Suppressor macrophage treated with lipopolysaccharide for 1 hour (primary cell): ENCODE measurements at regions not wholly inside any gene's neighbourhood (a gene's known extent, or its start where the extent isn't known, plus 50 kb on each side); places are given as distances from the start of the nearest gene placed in this dataset.

Experiments used
- DNase-seq, 3 donors: peaks; one replicate each; pipeline ENCODE4 v3.0.0-alpha.2; 2020 to 2022

DNA sequence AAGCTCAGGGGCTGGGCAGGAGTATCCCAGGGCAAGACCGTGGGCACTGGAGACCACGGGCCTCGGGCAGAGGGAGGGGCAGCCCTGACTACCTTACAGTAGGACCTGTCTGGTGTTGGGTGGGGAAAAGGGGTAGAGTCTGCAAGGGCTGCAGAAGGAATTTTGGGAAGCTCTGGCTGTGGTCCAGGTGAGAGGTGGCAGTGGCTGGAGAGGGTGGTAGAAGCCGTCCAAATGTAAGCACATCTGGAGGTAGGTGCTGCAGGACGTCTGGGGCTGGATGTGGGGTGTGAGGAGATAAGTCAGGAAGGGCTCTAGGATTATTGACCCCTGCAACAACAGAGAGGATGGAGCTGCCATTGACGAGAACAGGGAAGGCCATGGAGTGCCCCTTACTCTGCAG lies 486.7 kb downstream of the EIPR1 start:
- no peak for DNase-seq

DNA sequence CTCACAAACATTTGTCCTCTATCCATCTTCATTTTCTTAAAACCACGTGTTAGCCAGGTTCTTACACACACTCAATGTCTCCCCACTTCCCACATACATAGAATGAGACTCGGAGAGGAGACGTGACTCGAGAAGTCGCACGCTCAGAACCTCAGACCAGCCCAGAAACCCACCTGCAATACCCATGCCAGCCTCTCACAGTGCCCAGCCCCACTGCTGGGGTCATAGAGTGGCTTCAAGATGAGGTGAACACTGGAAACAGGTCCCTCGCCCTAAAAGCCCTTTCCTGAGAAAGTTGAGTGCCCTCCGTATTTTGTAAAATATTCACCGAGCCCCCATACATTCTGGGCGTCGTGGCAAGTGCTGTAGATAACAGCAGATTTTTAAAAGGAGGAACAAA lies 487.4 kb downstream of the EIPR1 start:
- no peak for DNase-seq

DNA sequence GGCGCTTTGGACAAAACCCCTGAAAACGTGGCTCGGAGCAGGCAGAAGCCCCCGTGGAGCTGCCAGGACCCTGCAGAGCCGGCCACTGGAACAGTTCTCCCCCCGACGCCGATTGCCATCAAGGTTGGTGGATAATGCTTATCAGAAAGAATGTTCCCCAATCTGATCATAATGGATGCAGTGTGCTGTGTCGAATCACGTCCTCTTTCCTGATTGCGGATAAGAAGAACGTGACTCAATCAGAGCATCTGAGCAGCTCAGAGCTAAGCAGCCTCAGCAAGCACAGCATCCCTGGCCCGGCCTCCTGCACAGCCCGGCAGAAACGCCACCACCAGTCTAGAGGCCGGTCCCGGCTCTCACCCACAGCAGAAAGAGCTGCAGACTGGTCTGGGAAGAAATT lies 488.0 kb downstream of the EIPR1 start:
- DNase-seq = no peak

DNA sequence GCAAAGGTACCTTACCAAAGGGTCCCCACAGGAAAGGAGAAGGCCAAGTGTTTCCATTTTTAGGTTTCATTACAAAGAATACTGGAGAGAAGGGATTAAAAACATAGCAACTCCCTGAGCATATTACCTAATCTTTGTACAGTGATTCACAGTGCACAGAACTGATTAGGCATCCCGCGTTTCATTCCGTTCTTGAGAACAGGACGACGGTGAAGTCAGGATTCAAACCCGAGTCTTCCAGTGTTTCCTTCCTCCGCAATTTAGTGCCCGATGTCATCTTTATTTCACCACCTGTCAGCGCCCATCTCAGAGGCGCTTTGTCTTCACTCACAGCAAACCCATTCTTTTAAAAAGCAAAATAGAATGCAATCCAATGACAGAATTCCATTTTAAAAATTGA lies 488.5 kb downstream of the EIPR1 start:
- no peak for DNase-seq

DNA sequence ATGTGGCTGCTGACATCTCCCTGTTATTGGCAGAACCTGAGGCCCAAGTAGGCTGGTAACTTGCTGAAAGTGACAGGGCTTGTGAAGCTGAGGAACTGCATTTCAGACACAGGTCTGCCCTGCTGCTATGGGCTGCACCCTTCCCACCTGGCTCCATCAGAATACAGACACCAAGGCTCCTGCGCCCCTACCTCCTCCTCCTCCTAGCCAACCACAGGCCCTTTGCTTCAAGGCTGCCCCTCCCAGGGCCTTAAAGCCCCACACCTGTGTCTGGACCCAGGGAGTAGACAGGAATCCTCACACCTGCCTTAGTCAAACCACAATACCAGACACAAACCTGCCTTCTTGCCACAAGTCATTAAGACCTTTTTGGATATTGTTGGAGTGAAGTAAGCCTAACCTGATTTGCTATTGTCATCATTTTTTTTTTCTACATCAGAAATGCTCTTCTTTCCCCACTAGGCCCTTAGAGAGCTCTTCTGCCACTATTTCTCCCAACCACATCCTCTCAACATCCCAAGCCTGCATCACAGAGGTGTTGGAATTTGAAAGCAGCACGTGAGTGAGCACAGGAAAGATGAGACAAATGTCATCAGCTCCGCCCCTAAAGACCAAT lies 489.7 kb downstream of the EIPR1 start:
- no peak for DNase-seq

DNA sequence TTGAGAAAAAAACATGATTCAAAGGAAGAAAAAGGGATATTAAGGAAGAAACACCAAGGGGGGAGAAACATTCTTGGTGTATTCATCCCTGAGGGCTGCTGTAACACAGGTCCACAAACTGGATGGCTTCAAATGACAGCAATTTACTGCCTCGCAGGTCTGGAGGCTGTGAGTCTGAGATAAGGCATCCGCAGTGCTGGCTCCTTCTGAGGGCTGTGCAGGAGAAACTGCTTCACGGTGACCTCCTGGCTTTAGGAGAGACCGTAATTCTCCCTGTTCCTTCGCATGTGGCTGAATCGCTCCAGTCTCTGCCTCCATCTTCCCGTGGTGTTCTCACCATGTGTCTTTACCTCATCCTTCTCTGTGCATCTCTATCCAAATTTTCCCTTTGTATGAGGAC lies 490.7 kb downstream of the EIPR1 start:
- no peak for DNase-seq

DNA sequence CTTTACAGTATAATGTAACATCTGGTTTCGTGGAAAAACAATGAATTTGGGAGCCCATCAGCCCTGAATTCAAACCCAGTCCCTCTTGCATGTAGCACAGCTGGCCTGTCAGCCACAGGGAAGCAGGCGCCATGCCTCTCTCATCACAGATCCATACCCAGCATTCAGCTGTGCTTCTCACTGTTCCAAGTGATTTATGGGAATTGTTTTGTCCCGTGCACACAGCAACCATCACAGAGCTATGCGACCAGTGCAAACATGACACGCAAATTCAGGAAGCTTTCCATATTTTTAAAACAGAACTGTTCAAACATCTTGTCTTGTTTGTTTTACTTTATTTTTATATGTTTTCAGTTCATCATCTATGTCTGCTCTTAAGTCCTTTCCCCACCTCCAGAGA lies 496.1 kb downstream of the EIPR1 start:
- DNase-seq = no peak

DNA sequence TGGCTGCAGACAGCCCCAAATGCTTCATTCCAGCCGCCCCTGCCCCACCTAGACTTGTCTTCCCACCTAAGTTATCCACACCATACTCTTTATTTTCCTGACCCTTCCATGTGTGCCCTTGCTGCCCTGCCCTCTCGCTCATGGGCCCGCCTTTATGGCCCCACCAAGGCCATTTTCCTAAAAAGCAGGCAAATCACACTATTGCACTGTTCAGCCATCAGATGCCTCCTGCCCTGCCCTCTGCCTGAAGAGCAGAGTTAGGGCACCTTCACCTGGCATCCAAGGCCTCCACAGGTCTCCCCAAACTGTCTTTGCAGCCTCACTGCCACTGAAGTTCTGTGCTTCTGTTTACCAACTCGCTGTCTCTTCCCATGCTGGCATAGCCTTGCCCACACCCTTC lies 496.7 kb downstream of the EIPR1 start:
- DNase-seq = no peak

DNA sequence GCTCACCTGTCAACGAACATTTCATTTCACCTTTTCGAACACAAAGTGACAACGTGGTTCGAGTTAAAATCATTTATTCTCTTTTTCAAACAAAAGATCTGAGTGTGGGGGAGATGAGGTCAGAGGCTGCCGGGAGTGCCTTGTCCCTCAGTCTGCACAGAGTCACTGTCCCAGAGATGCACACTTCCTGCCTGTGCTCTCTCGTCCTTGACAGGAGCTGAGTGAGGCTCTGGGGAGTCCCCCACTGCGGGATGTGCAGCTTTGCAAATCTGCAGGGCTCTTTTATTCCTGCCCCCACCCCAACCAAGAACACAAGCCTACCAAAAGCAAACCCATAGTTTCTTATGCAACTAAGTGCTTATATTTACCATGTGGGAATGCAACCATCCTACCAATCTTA lies 497.8 kb downstream of the EIPR1 start:
- DNase-seq = no peak

DNA sequence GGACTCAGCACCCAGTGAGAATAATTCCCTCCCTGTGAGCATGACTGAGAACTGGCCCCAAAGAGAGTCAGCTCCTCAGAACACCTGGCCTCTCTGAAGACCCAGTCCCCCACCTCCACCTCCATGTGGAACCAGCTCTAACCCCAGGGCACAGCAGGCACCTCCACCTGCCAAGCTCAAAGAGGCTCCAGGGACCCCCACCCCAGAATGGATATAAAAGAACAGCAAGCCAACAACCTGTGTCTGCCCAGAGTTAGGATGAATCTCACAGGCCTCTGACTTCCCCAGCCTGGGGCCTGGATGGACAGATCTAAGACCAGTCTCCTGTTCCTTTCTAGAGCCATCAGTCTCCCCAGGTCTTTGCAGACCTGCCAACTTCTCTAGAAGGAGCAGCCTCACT lies 498.5 kb downstream of the EIPR1 start:
- DNase-seq = no peak

DNA sequence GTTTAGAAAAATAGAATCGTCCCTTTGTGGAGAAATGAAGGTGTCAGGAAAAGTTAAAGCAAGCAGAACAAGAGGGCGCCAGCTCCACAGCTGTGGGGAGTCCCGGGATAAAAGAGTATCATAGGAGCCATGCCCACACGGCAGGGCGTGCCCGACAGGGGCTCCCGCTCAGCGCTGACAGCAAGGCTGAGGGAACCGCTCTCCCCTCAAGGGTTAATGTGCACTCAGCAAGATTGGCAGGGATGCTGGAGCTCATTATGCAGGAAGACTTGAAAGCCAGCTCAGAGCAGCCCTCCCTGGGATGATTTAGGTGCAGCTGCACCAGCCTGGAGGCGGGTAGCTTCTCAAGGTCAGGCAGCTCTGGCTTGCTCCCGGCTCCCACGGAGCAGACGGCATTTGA lies 500.2 kb downstream of the EIPR1 start:
- no peak for DNase-seq

DNA sequence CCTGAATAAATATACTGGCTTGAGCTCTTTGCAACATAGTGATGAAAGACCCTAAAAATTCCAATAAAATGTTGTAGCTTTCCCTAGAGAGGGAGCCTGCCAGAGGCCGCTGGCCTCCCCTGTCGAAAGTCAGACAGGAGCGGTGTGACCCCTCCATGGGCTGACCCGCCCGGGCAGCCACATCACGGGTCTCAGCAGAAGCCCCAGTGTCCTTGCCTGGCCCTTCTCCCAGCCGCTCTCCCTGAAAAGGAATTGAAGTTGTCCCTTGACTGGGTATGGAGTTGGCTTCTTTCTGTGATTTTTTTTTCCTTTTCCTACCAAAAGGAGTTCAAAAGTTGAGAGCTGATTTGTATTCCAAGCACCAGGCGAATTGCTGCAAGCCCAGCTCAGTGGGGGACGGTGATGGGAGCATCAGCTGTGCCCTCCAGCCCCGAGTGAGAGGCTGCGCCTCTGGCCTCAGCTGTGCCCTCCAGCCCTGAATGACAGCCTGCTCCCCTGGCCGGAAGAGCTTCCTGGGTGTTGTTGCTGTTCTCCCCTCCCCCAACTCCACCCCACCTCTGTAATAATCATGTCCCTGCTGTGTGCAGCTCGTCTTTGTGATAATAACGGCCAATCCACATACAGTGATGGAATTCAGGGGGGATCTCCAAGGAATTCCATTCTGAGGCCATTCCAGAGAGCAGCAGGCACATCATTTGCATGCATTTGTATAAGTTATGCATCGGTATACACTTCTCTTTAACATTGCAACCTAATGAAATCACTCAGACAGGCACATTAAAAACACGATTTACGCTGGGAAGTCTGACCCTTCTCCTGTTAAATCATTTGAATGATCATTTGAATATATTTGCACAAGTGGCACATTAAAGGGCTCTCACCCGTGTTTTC lies 501.0 kb downstream of the EIPR1 start:
- DNase-seq = no peak

DNA sequence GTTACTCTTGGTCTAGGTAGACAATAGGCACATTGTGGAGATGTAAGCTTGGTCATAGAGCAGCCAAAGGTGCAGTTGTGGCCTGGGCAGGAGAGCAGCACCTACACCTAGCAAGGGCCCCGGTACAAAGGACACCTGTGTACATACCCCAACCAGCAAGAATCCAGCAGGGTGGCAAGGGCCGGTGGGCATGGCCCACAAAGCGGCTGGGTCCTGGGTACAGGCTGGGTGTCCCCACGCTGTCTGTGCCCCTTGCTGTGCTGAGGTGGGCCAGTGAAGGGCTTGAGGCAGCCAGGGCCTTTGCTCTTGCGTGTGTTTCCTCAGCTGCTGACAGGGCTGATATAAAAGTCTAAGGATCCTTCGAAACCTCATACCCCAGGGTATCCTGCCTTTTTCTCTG lies 501.8 kb downstream of the EIPR1 start:
- DNase-seq = no peak

DNA sequence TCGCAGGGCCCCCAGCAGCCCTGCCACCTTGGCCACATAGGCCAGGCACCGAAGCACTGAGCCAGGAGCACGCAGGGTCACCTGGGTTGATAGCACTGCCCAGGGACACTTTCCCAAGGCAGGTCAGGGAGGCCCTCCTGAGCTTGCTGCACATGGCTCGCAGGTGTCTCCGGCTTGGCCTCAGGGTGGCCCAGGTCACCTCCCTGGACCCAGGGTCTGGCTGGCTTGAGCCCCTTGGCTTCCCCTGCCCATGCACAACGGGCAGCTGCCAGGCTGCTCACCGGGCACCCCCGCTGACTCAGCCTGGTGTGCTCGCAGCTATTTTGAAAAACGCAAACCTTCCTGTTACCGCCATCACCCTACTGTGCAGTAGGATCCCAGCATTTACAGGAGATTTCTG lies 502.3 kb downstream of the EIPR1 start:
- DNase-seq = no peak

DNA sequence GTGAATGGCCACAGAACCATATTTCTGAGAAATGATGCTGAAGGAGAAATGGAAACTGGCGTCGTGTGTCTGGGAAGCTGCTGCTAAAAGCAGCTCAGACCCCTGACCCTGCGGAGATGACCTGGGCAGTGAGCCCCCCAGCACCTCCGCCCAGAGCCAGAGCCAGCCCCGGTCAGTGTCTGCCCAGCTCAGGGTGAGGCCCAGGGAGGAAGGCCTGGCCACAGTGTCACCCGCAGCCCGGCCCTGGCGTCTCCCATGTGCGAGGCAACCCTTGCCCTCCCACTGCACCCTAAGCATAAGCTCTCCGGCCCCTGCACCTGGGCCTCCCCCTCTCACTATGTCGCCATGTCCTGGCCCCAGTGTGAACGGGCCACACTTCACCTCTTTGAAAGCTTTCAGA lies 502.8 kb downstream of the EIPR1 start:
- DNase-seq = no peak

DNA sequence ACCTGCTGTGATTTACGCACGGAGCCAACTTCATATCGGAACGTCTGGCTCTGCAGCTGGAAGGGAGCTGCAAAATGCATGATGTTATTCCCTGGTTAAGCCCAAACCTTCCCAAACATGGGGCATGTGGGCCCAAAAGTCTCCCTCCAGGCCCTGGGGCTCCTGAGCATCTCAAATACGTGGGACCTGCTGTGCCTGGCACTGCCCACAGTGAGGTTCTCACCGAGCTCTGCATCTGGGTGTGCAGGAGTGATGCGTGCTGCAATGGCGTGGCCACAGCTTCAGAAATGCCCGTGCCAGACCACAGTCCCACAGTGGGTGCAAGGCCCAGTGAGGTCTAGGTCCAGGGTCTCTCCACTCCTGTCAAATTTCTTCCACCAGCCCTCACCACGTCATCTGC lies 503.3 kb downstream of the EIPR1 start:
- DNase-seq = no peak

DNA sequence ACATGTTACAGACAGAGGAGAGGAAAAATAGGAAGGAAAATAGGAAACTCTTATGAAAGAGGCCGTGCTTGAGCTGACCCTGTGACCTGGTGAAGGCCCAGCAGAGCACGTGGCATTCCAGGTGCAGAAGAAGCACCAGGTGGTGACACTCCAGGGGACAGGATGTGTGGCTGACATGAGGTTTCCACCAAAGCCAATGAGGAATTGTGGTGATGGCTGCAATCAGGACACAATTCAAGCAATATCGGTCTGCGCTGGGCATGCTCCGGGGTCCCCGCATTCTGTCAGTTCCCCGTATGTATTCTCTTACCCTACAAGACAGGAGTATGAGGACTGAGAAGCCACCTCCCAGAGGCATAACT lies 504.2 kb downstream of the EIPR1 start:
- DNase-seq = no peak

DNA sequence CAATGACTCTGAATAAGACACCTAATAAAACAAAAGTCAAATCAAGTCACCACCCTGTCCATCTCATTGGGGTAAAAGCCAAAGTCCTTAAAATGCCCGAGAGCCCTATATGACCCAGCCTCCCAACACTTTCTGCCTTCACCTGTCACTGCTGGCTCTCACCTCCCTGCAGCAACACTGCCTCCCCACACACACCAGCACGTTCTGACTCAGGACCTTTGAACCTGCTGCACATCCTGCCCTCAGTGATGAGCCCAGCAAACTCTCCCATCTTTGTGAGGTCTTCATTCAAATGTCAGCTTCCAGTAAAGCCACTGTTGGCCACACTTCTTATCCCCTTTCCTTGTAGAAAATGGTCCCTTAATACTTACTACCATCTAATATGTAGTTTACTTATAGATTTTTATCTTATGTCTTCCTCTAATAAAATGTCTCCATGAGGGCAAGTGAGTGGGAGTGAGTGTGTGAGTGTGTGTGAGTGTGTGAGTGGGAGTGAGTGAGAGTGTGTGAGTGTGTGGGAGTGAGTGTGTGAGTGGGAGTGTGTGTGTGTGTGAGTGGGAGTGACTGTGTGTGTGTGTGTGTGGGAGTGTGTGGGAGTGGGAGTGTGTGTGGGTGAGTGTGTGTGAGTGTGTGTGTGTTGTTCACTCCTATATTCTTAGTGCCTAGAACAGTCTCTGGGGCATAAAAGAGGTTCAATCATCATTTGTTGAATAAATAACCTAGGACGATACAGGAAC lies 504.7 kb downstream of the EIPR1 start:
- DNase-seq = no peak

DNA sequence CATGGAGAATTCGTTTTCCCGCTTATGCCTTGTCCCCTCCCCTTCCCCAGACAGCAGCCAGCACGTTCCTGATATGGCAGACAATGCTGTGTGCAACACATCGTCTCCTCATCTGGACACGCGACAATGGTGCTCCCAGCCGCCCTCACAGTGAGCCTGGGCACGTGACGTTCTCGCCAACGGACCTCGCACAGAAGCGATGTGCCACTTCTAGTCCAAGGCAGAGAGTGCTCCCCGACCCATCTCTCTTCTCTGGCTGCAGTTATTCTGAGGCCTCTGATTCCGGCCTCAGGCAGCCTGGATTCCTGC lies 505.4 kb downstream of the EIPR1 start:
- no peak for DNase-seq

DNA sequence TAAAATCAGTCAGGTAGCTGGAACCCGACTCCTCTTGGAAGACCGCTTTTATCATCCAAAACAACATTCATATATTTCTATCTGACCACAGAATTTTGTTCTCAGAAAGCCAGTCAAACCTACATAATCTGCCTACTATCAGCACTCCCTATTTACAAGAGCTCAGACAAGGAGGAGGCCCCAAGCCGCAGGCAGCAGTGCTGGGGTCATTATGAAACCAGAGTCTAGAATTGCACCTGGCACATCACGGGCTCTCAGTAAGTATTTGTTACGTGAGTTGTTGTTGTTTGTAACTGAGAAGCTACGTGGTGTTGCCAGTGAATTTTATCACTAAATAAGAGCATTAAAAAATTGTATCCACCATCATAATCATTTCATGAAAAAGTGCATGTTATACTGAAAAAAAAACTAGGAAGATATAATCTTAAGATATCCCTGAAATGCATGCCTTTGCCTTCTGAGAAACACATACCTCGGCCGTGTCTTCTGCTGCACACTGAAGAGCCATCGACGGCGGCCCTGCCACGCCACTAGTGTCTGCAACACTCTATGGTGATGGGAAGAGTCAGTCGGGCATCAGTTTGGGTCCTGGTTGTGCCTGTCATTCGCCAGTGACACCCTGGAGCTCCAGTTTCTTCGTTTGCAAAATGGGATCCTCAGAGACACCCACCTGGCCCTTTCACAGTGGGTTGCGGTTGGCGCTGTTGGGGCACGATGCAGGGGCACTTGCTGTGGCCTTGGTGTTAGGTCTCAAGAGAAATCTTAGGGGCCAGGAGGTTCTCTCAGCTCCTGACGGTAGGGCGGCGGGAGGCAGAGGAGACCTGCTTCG lies 505.9 kb downstream of the EIPR1 start:
- DNase-seq = no peak

DNA sequence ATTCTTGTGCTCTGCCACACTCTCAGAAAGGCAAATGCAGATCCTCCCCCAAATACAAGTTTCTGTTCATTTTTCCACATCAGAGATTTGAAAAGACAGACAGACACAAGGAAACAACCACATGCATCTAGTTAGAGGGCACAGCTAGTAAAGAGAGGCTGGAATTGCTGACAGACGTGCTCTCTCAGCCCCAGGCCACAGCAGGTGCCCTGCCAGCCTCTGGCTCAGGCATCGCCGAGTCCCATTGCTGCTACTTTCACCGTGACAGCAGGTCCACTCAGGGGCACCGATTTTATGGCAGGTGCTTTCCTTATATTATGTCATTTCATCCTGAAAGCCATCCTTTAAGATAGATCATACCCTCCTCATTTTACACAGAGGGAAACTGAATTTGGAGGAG lies 507.5 kb downstream of the EIPR1 start:
- DNase-seq = no peak

DNA sequence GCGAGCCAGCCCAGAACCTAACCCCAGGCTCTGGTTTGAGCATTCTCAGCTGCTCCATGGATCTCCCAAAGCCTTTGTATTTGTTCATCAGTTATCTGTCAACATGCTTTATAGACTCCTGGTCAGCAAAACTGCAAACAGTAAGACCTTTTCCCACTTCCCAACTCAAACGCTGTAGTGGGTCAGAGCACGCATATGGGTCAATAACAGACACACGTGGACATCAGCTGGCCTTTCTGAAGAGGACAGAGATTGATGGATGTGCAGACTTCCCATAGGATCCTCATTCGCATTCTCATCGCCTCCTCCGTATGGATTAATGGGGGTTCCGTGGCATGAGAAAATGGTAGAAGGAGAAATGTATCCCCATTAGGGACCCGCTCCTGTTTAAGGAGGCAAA lies 508.1 kb downstream of the EIPR1 start:
- DNase-seq = no peak

DNA sequence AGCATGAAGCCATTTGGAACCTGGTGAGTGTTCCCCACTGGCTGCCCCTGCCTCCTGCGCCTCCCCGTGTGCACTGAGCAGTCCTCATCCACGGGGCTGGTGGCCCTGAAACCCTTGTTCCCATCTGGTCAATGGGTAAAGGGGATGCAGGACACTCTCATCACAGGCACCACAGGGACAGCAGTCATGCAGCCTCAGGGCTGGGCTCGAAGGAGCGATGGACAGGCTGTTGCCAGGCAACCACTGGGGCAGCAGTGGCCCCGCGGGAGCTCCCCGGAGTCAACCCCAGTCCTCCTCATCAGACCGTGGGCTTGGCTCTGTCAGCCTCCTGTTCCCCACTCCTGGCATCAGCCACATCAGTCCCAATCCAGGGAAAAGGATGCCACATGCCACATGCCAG lies 509.5 kb downstream of the EIPR1 start:
- DNase-seq = no peak
